GM23338 (cell line): ENCODE measurements at regions not wholly inside any gene's neighbourhood (a gene's known extent, or its start where the extent isn't known, plus 50 kb on each side); places are given as distances from the start of the nearest gene placed in this dataset.

Source experiments
- ATAC-seq: fragments of 200-7000 bp; cut with Tn5 transposase; 3 replicates; pipeline ENCODE4 v1.9.1; 2020
- DNase-seq: peaks from one replicate; pipeline ENCODE4 v3.0.0-alpha.2; 2015; ENCODE audit warnings: low spot score
- H2AFZ ChIP-seq: fragments of 200-600 bp; sonication (generic); 2 replicates; pipeline ENCODE4 v1.8.0; 2016; ENCODE audit warnings: antibody characterized with exemption, mild to moderate bottlenecking, moderate library complexity
- H3F3A ChIP-seq: fragments of 200-600 bp; sonication (generic); replicated peaks from 2 replicates; pipeline ENCODE4 v1.8.0; 2017; ENCODE audit warnings: antibody characterized with exemption, mixed run types, low read depth
- H3K27ac ChIP-seq: fragments of 200-600 bp; sonication (generic); 2 replicates; pipeline ENCODE4 v1.6.1; 2016; ENCODE audit warnings: low read depth
- H3K27me3 ChIP-seq: fragments of 200-600 bp; sonication (generic); 2 replicates; pipeline ENCODE4 v1.8.0; 2016; ENCODE audit warnings: mild to moderate bottlenecking, mixed run types, moderate library complexity; ENCODE audit not compliant: insufficient read depth
- H3K36me3 ChIP-seq: fragments of 200-600 bp; sonication (generic); 2 replicates; pipeline ENCODE4 v1.8.0; 2016; ENCODE audit warnings: mild to moderate bottlenecking; ENCODE audit not compliant: insufficient read depth
- H3K4me1 ChIP-seq: fragments of 200-600 bp; sonication (generic); 2 replicates; pipeline ENCODE4 v1.8.0; 2016; ENCODE audit warnings: mild to moderate bottlenecking, moderate library complexity; ENCODE audit not compliant: insufficient read depth
- H3K4me2 ChIP-seq: fragments of 200-600 bp; sonication (generic); 2 replicates; pipeline ENCODE4 v1.7.1; 2017; ENCODE audit warnings: mixed run types
- H3K4me3 ChIP-seq: fragments of 200-600 bp; sonication (generic); 2 replicates; pipeline ENCODE4 v1.6.1; 2016; ENCODE audit warnings: mixed run types
- H3K79me2 ChIP-seq: fragments of 200-600 bp; sonication (generic); replicated peaks from 2 replicates; pipeline ENCODE4 v1.8.0; 2017; ENCODE audit warnings: mild to moderate bottlenecking; ENCODE audit not compliant: insufficient read depth
- H3K9me2 ChIP-seq: fragments of 200-600 bp; sonication (generic); 2 replicates; pipeline ENCODE4 v1.8.0; 2017; ENCODE audit not compliant: insufficient read depth
- H4K20me1 ChIP-seq: fragments of 200-600 bp; sonication (generic); replicated peaks from 2 replicates; pipeline ENCODE4 v1.8.0; 2017; ENCODE audit warnings: mild to moderate bottlenecking; ENCODE audit not compliant: insufficient read depth
- H3K27ac Mint-ChIP-seq: 2 replicates; pipeline ENCODE4 v1.8.0; 2020; ENCODE audit warnings: inconsistent platforms, mild to moderate bottlenecking, moderate library complexity, mixed read lengths
- H3K27me3 Mint-ChIP-seq: 3 replicates; pipeline ENCODE4 v1.8.0; 2022; ENCODE audit warnings: low read depth, mild to moderate bottlenecking, moderate library complexity, mixed read lengths, inconsistent platforms; ENCODE audit not compliant: insufficient read depth, poor library complexity
- H3K36me3 Mint-ChIP-seq: 3 replicates; pipeline ENCODE4 v1.8.0; 2021; ENCODE audit warnings: low read depth, mild to moderate bottlenecking, inconsistent platforms, moderate library complexity, mixed read lengths
- H3K4me1 Mint-ChIP-seq: 3 replicates; pipeline ENCODE4 v1.8.0; 2020; ENCODE audit warnings: mild to moderate bottlenecking, inconsistent platforms, mixed read lengths
- H3K4me3 Mint-ChIP-seq: 3 replicates; pipeline ENCODE4 v1.8.0; 2021; ENCODE audit warnings: moderate library complexity, mild to moderate bottlenecking, inconsistent platforms, mixed read lengths
- H3K9me3 Mint-ChIP-seq: 3 replicates; pipeline ENCODE4 v1.8.0; 2020; ENCODE audit warnings: moderate library complexity, mild to moderate bottlenecking, inconsistent platforms, mixed read lengths
- CREB1 ChIP-seq: fragments of 250-450 bp; sonication (Bioruptor Pico); IDR thresholded peaks from 2 replicates; pipeline ENCODE4 v1.5.0; 2020; ENCODE audit warnings: low read depth, mild to moderate bottlenecking, moderate library complexity
- CTCF ChIP-seq, 2 experiments: fragments of 200-600 bp in 1 of 2; sonication (generic) in 1 of 2; conservative IDR thresholded peaks; 2 replicates each; pipeline versions ENCODE4 v1.5.1 to v1.6.1; 2016 to 2017; ENCODE audit warnings: antibody characterized with exemption in 2 of 2, low read depth in 2 of 2, mild to moderate bottlenecking in 2 of 2, moderate library complexity in 1 of 2
- ETS1 ChIP-seq: IDR thresholded peaks from 2 replicates; pipeline ENCODE4 v1.6.1; 2016; ENCODE audit warnings: antibody characterized with exemption
- EZH2 ChIP-seq: fragments of 200-600 bp; sonication (generic); IDR thresholded peaks from one replicate; pipeline ENCODE4 v1.8.0; 2017; ENCODE audit warnings: antibody characterized with exemption, mild to moderate bottlenecking, low read depth; ENCODE audit not compliant: unreplicated experiment
- EZH2phosphoT487 ChIP-seq: fragments of 200-600 bp; sonication (generic); IDR thresholded peaks from one replicate; pipeline ENCODE4 v1.8.1; 2018; ENCODE audit warnings: antibody characterized with exemption; ENCODE audit not compliant: unreplicated experiment
- JUNB ChIP-seq: IDR thresholded peaks from one replicate; pipeline ENCODE4 v1.6.1; 2016; ENCODE audit warnings: antibody characterized with exemption; ENCODE audit not compliant: unreplicated experiment
- NANOG ChIP-seq: IDR thresholded peaks from 2 replicates; pipeline ENCODE4 v1.6.1; 2016; ENCODE audit warnings: antibody characterized with exemption, borderline replicate concordance
- POLR2AphosphoS5 ChIP-seq: IDR thresholded peaks from 2 replicates; pipeline ENCODE4 v1.6.1; 2016; ENCODE audit warnings: antibody characterized with exemption, low read depth
- STAT1 ChIP-seq: IDR thresholded peaks from one replicate; pipeline ENCODE4 v1.6.1; 2016; ENCODE audit warnings: antibody characterized with exemption; ENCODE audit not compliant: unreplicated experiment
- ZNF114 ChIP-seq: fragments of 250-450 bp; sonication (Bioruptor Pico); IDR thresholded peaks from 2 replicates; pipeline ENCODE4 v1.5.0; 2020; ENCODE audit warnings: mild to moderate bottlenecking, moderate library complexity
- ZNF331 ChIP-seq: fragments of 250-450 bp; sonication (Bioruptor Pico); IDR thresholded peaks from 2 replicates; pipeline ENCODE4 v1.5.0; 2020; ENCODE audit warnings: low read depth, mild to moderate bottlenecking, moderate library complexity
- ZNF462 ChIP-seq: fragments of 250-450 bp; sonication (Bioruptor Pico); IDR thresholded peaks from 2 replicates; pipeline ENCODE4 v1.5.0; 2020; ENCODE audit warnings: mild to moderate bottlenecking, moderate library complexity

- Mint-ChIP-seq H3K27ac (no peak overlapping the region), H3K4me3 (no peak overlapping the region), H3K36me3 (no peaks in the 10 kb centered on the region), H3K9me3 (peaks cover 69% of the 10 kb centered on the region), H3K4me1 (no peaks in the 10 kb centered on the region), H3K27me3 (no peaks in the 10 kb centered on the region)
- Histone ChIP-seq H3F3A (no peaks in the 10 kb centered on the region), H3K4me3 (no peak overlapping the region), H3K4me1 (no peaks in the 10 kb centered on the region), H3K4me2 (no peak overlapping the region), H2AFZ (no peak overlapping the region), H3K79me2 (no peaks in the 10 kb centered on the region), H3K27ac (no peak overlapping the region), H3K36me3 (no peaks in the 10 kb centered on the region), H3K9me2 (no peaks in the 10 kb centered on the region), H3K27me3 (no peaks in the 10 kb centered on the region), H4K20me1 (no peaks in the 10 kb centered on the region)
- TF ChIP-seq JUNB, result no peak
- TF ChIP-seq CREB1 (CRISPR knock-in tag), result no peak
- no peak for TF ChIP-seq ETS1
- DNase-seq, result no peak
- ATAC-seq, result no peak
Measured at GRCh38 chrX:146173742-146174141, 356.1 kb downstream of the SLITRK2 start.

- H3K4me1 Mint-ChIP-seq, result no peaks in the 10 kb centered on the region
- TF ChIP-seq EZH2, result no peak
- TF ChIP-seq ZNF462 (CRISPR knock-in tag), result no peak
- TF ChIP-seq NANOG, result no peak
- TF ChIP-seq ETS1, result no peak
- no peak for TF ChIP-seq ZNF114
- TF ChIP-seq EZH2phosphoT487, result no peak
- no peak for TF ChIP-seq STAT1
- TF ChIP-seq JUNB, result no peak
- no peak for TF ChIP-seq CTCF (conservative IDR thresholded peaks at IDR 0.05; ENCODE audit: low read depth in 2 of 2)
- TF ChIP-seq POLR2AphosphoS5, result no peak
- TF ChIP-seq ZNF331 (CRISPR knock-in tag), result no peak
Measured at GRCh38 chrX:146181858-146182257, 364.2 kb downstream of the SLITRK2 start.

More at GRCh38 chrX:146181858-146182257, 364.2 kb downstream of the SLITRK2 start:
- H3K4me3 ChIP-seq, result no peak overlapping the region
- H3K4me2 ChIP-seq, result no peak overlapping the region
- H3K9me2 ChIP-seq, result no peaks in the 10 kb centered on the region
- no peaks in the 10 kb centered on the region for H3K27me3 Mint-ChIP-seq
- no peaks in the 10 kb centered on the region for H3K27me3 ChIP-seq
- H3K36me3 Mint-ChIP-seq, result no peaks in the 10 kb centered on the region; the same call in 2 of the 3 replicates
- H3K79me2 ChIP-seq, result no peaks in the 10 kb centered on the region
- H4K20me1 ChIP-seq, result no peaks in the 10 kb centered on the region
- peaks cover 69% of the 10 kb centered on the region for H3K9me3 Mint-ChIP-seq
- H3F3A ChIP-seq, result no peaks in the 10 kb centered on the region
- no peaks in the 10 kb centered on the region for H3K4me1 ChIP-seq
- H3K27ac Mint-ChIP-seq, result no peak overlapping the region
- H2AFZ ChIP-seq, result no peak overlapping the region
- no peak overlapping the region for H3K27ac ChIP-seq
- H3K36me3 ChIP-seq, result no peaks in the 10 kb centered on the region
- DNase-seq (no peak), ATAC-seq (no peak)
- no peak overlapping the region for H3K4me3 Mint-ChIP-seq
